MCF 10A (cell line): ENCODE measurements at regions not wholly inside any gene's neighbourhood (a gene's known extent, or its start where the extent isn't known, plus 50 kb on each side); places are given as distances from the start of the nearest gene placed in this dataset.

Source experiments
- BruUV-seq: library from RNA; stranded (reverse); fragments of 400-500 nt; replicated peaks from 2 replicates; lab custom pipeline; 2021; lab: Mats Ljungman, UMichigan
- CTCF ChIA-PET: fragments of 300-600 bp; sonication (Branson Sonifier 250); formaldehyde crosslinking; extraction: SDS; loops from one replicate; lab custom pipeline; 2021; ENCODE audit warnings: antibody characterized with exemption, inconsistent platforms; lab: Yijun Ruan, JAX
- POLR2A ChIA-PET: fragments of 300-600, 350-650 bp; sonication (Branson Sonifier 250); formaldehyde crosslinking; extraction: SDS; loops from one replicate; lab custom pipeline; 2020; ENCODE audit warnings: antibody characterized with exemption, inconsistent platforms; lab: Yijun Ruan, JAX
- DNase-seq: peaks from one replicate; pipeline ENCODE4 v3.0.0-alpha.2; 2018; ENCODE audit not compliant: unreplicated experiment
- H3K27ac Mint-ChIP-seq: one replicate; pipeline ENCODE4 v1.8.0; 2022; ENCODE audit warnings: mild to moderate bottlenecking, low read depth, mixed read lengths; ENCODE audit not compliant: unreplicated experiment
- H3K27me3 Mint-ChIP-seq: one replicate; pipeline ENCODE4 v1.8.0; 2022; ENCODE audit warnings: mixed read lengths; ENCODE audit not compliant: insufficient read depth, unreplicated experiment
- H3K36me3 Mint-ChIP-seq: one replicate; pipeline ENCODE4 v1.8.0; 2022; ENCODE audit warnings: mild to moderate bottlenecking, moderate library complexity, mixed read lengths; ENCODE audit not compliant: insufficient read depth, unreplicated experiment
- H3K4me1 Mint-ChIP-seq: one replicate; pipeline ENCODE4 v1.8.0; 2022; ENCODE audit warnings: mixed read lengths; ENCODE audit not compliant: insufficient read depth, unreplicated experiment
- H3K4me3 Mint-ChIP-seq: one replicate; pipeline ENCODE4 v1.8.0; 2022; ENCODE audit warnings: mild to moderate bottlenecking, moderate library complexity, mixed read lengths; ENCODE audit not compliant: unreplicated experiment
- H3K9me3 Mint-ChIP-seq: one replicate; pipeline ENCODE4 v1.8.0; 2022; ENCODE audit warnings: mixed read lengths; ENCODE audit not compliant: unreplicated experiment
- intact Hi-C: fragments of 100-400 bp; cut with micrococcal nuclease; formaldehyde crosslinking; loops from 2 replicates; pipeline ENCODE4 v1.14.1; 2022
- TF ChIP-seq, protein P1 (sequence below): fragments of 200-600 bp; IDR thresholded peaks from one replicate; pipeline ENCODE4 v1.8.0; 2022; ENCODE audit warnings: antibody characterized with exemption, mild to moderate bottlenecking; ENCODE audit not compliant: unreplicated experiment

DNA sequence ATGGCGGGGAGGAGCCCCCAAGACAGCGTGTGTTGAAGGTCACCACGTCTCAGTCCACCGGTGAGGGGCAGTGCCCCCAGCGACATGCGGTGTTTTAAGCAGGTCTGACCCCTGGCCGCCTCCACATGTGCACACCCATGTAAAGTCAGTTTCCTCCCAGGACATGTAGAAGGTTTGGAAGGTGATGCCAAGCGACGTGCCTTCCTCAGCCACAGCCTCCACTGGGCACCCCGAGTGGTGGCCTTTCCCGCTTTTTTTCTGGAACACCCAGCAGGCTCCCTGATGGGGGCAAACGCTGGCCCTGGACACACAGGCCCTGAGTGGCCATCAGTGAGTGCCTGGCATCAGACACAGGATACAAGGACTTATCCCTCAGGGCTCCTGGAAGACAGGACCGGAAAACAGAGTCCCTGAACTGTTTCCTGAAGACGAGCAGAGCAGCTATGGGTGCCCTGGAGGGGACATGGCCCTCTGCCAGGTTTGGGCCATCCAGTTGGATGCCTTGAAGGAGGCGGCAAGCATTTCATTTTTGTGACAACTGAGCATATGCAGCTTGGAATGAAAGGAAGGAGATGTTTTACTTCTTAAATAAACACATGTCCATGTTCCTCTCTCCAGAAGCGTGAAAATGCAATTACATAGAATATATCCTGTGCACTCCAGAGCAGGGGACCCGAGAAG, 275.8 kb upstream of the IRX2 start:
- ChIA-PET POLR2A (no interaction called here), CTCF (interaction anchor here (0.6 kb wide), 1 partner anchor 601 kb away, joined by 4 read pairs; no protein-coding TSS in a partner anchor)
- intact Hi-C loops = no loop called here
- no peak overlapping the region for H3K27ac Mint-ChIP-seq
- no peaks in the 10 kb centered on the region for H3K36me3 Mint-ChIP-seq
- no peaks in the 10 kb centered on the region for H3K27me3 Mint-ChIP-seq
- no peak for DNase-seq
- BruUV-seq = no TSS peak
- peaks cover 7% of the 10 kb centered on the region for H3K9me3 Mint-ChIP-seq
- no peaks in the 10 kb centered on the region for H3K4me1 Mint-ChIP-seq
- no peak overlapping the region for H3K4me3 Mint-ChIP-seq
- TF ChIP-seq, protein P1, sequence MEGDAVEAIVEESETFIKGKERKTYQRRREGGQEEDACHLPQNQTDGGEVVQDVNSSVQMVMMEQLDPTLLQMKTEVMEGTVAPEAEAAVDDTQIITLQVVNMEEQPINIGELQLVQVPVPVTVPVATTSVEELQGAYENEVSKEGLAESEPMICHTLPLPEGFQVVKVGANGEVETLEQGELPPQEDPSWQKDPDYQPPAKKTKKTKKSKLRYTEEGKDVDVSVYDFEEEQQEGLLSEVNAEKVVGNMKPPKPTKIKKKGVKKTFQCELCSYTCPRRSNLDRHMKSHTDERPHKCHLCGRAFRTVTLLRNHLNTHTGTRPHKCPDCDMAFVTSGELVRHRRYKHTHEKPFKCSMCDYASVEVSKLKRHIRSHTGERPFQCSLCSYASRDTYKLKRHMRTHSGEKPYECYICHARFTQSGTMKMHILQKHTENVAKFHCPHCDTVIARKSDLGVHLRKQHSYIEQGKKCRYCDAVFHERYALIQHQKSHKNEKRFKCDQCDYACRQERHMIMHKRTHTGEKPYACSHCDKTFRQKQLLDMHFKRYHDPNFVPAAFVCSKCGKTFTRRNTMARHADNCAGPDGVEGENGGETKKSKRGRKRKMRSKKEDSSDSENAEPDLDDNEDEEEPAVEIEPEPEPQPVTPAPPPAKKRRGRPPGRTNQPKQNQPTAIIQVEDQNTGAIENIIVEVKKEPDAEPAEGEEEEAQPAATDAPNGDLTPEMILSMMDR = no peak

DNA sequence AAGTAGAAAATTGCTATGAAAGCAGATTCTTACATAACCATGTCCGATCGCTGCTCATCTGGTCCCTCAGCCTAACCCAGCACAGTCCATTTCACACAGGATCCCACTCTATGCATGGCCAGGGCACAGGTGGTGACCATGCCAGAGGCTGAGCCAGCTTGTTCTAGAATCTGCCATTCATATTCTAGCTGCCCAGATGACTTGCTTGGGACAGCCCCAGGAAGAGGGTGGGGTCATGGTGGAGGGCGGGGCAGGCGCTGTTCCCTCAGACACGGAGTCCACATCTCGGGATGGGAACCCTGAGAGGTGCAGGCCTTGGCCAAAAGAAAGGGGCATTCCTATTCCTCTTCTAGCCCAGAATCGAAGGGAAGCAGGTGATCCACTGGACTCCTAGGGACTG, 275.2 kb upstream of the IRX2 start:
- H3K4me3 Mint-ChIP-seq = no peak overlapping the region
- H3K27ac Mint-ChIP-seq = no peak overlapping the region
- ChIA-PET CTCF (interaction anchor here (0.6 kb wide), 1 partner anchor 601 kb away, joined by 4 read pairs; no protein-coding TSS in a partner anchor), POLR2A (no interaction called here)
- no TSS peak for BruUV-seq
- DNase-seq = no peak
- peaks cover 7% of the 10 kb centered on the region for H3K9me3 Mint-ChIP-seq
- intact Hi-C loops = no loop called here
- no peaks in the 10 kb centered on the region for H3K4me1 Mint-ChIP-seq
- TF ChIP-seq, protein P1 = no peak
- H3K27me3 Mint-ChIP-seq = no peaks in the 10 kb centered on the region
- H3K36me3 Mint-ChIP-seq = no peaks in the 10 kb centered on the region

DNA sequence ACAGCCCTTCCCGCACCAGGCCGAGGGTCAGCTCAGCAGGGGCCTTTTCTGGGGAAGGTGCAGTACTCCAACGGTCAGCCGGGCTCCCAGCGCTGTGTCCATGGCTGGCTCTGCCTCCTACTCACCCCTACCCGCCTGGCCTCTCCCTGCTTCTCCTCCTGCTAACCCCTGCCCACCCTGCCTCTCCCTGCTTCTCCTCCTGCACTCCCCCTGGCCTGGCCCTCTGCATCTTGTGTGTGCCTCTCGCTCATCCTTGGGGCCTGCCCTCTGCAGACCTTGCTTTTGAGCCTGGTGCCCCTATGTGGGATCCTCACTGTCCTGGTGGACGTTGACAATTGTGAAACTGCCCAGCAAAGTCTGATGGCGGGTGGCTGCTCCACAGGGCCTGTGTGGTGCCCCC, 274.6 kb upstream of the IRX2 start:
- Mint-ChIP-seq H3K4me1 (no peaks in the 10 kb centered on the region), H3K36me3 (no peaks in the 10 kb centered on the region), H3K9me3 (peaks cover 7% of the 10 kb centered on the region), H3K27ac (no peak overlapping the region), H3K27me3 (no peaks in the 10 kb centered on the region), H3K4me3 (no peak overlapping the region)
- ChIA-PET POLR2A (no interaction called here), CTCF (interaction anchor here (0.6 kb wide), 1 partner anchor 206 kb away, joined by 4 read pairs; no protein-coding TSS in a partner anchor)
- intact Hi-C loops = no loop called here
- DNase-seq = no peak
- TF ChIP-seq, protein P1 = no peak
- no TSS peak for BruUV-seq

DNA sequence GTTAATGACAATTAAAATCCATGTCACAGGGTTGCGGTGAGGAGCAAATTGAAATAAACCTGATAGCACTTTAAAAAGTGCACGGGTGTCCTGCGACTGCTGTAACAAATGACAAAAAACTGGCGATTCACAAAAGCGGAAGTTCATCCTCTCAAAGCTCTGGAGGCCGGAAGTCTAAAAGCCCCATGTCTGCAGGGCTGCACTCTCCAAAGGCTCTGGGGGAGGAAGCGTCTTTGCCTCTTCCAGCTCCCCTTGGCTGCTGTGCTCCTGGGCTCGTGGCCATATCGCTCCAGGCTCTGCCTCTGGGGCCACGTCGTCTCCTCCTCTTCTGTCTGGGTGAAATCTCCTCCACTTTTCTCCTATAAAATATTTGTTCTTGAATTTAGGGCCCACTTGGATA, 273.9 kb upstream of the IRX2 start:
- Mint-ChIP-seq H3K36me3 (no peaks in the 10 kb centered on the region), H3K27me3 (no peaks in the 10 kb centered on the region), H3K9me3 (peaks cover 3% of the 10 kb centered on the region), H3K27ac (no peak overlapping the region), H3K4me3 (no peak overlapping the region), H3K4me1 (no peaks in the 10 kb centered on the region)
- DNase-seq = no peak
- BruUV-seq = no TSS peak
- intact Hi-C loops = no loop called here
- ChIA-PET CTCF (interaction anchor here (0.6 kb wide), 1 partner anchor 207 kb away, joined by 4 read pairs; no protein-coding TSS in a partner anchor), POLR2A (no interaction called here)
- TF ChIP-seq, protein P1 = no peak
